ENCODE measurements at regions not wholly inside any gene's neighbourhood (a gene's known extent, or its start where the extent isn't known, plus 50 kb on each side); places are given as distances from the start of the nearest gene placed in this dataset.

- Histone ChIP-seq H3K4me2 (peak overlapping the region; percentile 91), H3K9me2 (replicated peaks; ENCODE audit: insufficient read depth) (no peaks in the 10 kb centered on the region), H3K27me3 (no peaks in the 10 kb centered on the region), H4K20me1 (ENCODE audit: insufficient read depth, poor library complexity, severe bottlenecking) (no peaks in the 10 kb centered on the region), H3K27ac (no peak overlapping the region), H3K4me3 (peak overlapping the region; percentile 54), H3K79me2 (no peaks in the 10 kb centered on the region), H3K4me1 (ENCODE audit: insufficient read depth) (no peaks in the 10 kb centered on the region), H3K9me3 (ENCODE audit: low read depth) (no peaks in the 10 kb centered on the region), H3K36me3 (replicated peaks; ENCODE audit: insufficient read depth, low read depth) (no peaks in the 10 kb centered on the region), H2AFZ (peak overlapping the region; percentile 95)
- 3% methylated on average over 22 of the region's 78 CpGs for WGBS (ENCODE audit: low lambda C conversion rate, missing lambda C conversion rate)
- DNase-seq (ENCODE audit: low spot score) = peak; percentile 65
- TF ChIP-seq EZH2 (IDR thresholded peaks at IDR 0.05; ENCODE audit: borderline replicate concordance) (no peak), CTCF (IDR thresholded peaks at IDR 0.05; ENCODE audit: poor library complexity) (no peak), EZH2phosphoT487 (IDR thresholded peaks at IDR 0.05; ENCODE audit: low read depth, severe bottlenecking, unreplicated experiment) (no peak)
Observed at GRCh38 chr10:61000769-61001730, 57.1 kb upstream of the RHOBTB1 start.

- no peaks in the 10 kb centered on the region for H3K36me3 ChIP-seq (replicated peaks; ENCODE audit: insufficient read depth, low read depth)
- no peaks in the 10 kb centered on the region for H3K79me2 ChIP-seq
- no peak overlapping the region for H3K27ac ChIP-seq
- no peak for TF ChIP-seq CTCF (IDR thresholded peaks at IDR 0.05; ENCODE audit: poor library complexity)
- 92% methylated on average over 4 of the region's 4 CpGs for WGBS (ENCODE audit: low lambda C conversion rate, missing lambda C conversion rate)
- no peak for DNase-seq (ENCODE audit: low spot score)
- H3K4me2 ChIP-seq = no peak overlapping the region
- no peaks in the 10 kb centered on the region for H3K9me2 ChIP-seq (replicated peaks; ENCODE audit: insufficient read depth)
- H4K20me1 ChIP-seq (ENCODE audit: insufficient read depth, poor library complexity, severe bottlenecking) = no peaks in the 10 kb centered on the region
- H2AFZ ChIP-seq = no peak overlapping the region
- H3K27me3 ChIP-seq = no peaks in the 10 kb centered on the region
- H3K4me3 ChIP-seq = no peak overlapping the region
- H3K9me3 ChIP-seq (ENCODE audit: low read depth) = no peaks in the 10 kb centered on the region
- H3K4me1 ChIP-seq (ENCODE audit: insufficient read depth) = no peaks in the 10 kb centered on the region
Observed at GRCh38 chr10:60998932-60999331, 54.9 kb upstream of the RHOBTB1 start.

GRCh38 chr10:60994128-60994527 is 50.1 kb upstream of the RHOBTB1 start:
- no peaks in the 10 kb centered on the region for H3K9me3 ChIP-seq (ENCODE audit: low read depth)
- H3K4me2 ChIP-seq = no peak overlapping the region
- 84% methylated on average over 2 of the region's 2 CpGs for WGBS (ENCODE audit: low lambda C conversion rate, missing lambda C conversion rate)
- no peaks in the 10 kb centered on the region for H4K20me1 ChIP-seq (ENCODE audit: insufficient read depth, poor library complexity, severe bottlenecking)
- no peak for TF ChIP-seq EZH2phosphoT487 (IDR thresholded peaks at IDR 0.05; ENCODE audit: low read depth, severe bottlenecking, unreplicated experiment)
- no peak for TF ChIP-seq EZH2 (IDR thresholded peaks at IDR 0.05; ENCODE audit: borderline replicate concordance)
- no peak for TF ChIP-seq CTCF (IDR thresholded peaks at IDR 0.05; ENCODE audit: poor library complexity)
- no peak overlapping the region for H2AFZ ChIP-seq
- H3K27me3 ChIP-seq = no peaks in the 10 kb centered on the region
- H3K9me2 ChIP-seq (replicated peaks; ENCODE audit: insufficient read depth) = no peaks in the 10 kb centered on the region
- peaks cover 5% of the 10 kb centered on the region for H3K4me1 ChIP-seq (ENCODE audit: insufficient read depth)
- DNase-seq (ENCODE audit: low spot score) = no peak
- no peak overlapping the region for H3K27ac ChIP-seq
- no peak overlapping the region for H3K4me3 ChIP-seq
- no peaks in the 10 kb centered on the region for H3K36me3 ChIP-seq (replicated peaks; ENCODE audit: insufficient read depth, low read depth)
- H3K79me2 ChIP-seq = no peaks in the 10 kb centered on the region
